ENCODE measurements at regions not wholly inside any gene's neighbourhood (a gene's known extent, or its start where the extent isn't known, plus 50 kb on each side); places are given as distances from the start of the nearest gene placed in this dataset.
"Not testable (repeated sequence)": the region's sequence is repeated elsewhere in the genome, so short reads cannot be mapped to it uniquely, and the experiment has no call there.

DNA sequence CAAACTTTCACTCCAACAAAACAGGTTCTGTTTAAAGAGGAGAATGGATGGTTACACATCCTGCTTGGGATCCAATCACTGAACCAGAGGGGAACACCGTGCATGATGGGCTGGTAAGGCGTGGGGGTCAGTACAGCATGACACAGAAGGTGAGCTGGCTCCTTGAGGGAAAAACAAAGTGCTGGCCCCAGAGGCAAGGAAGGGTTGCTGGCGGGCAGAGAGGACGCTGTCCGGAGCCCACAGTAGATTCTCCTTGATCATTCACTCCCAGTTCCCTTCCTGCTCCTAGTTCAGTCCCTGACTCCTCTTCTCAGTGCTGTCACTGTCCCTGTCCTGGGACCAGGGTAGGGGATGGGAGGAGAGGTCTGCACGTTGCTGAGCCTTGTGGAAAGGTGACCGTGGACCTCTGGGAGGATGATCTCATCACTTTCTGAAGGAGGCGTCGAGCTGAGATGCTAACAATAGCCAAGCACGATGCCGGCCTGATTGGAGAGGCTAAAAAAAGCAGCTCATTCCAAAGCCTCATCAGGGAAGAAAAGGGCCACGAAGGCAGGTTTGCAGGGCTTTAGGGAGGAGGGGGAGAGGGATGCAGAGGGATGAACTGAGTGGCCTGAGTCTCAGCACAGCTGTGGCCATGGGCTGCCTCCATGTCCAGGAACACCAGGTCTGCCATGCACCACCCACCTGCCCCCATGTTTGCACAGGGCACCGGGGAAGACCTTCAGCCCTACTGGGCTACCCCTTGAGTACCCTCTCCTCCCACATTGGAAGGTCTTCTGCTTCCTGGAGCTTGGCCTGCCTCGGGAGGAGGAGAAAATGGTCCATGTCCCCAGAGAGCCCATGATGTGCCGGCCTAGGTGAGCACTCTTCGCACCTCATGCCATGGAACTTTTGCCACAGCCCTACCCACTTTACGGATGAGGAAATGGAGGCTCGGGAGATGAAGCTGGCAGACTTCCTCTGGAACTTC, 72.7 kb upstream of the RTL6 start:
- ATAC-seq, result no peak
- TF ChIP-seq OSR1 (CRISPR knock-in tag; IDR thresholded peaks at IDR 0.05) (no peak), ZFP3 (CRISPR knock-in tag; IDR thresholded peaks at IDR 0.05) (no peak), CSRNP3 (CRISPR knock-in tag; IDR thresholded peaks at IDR 0.05) (no peak), PPARA (CRISPR knock-in tag; IDR thresholded peaks at IDR 0.05; ENCODE audit: borderline replicate concordance) (no peak), ZFP30 (CRISPR knock-in tag; IDR thresholded peaks at IDR 0.05) (no peak), ARNTL (CRISPR knock-in tag; IDR thresholded peaks at IDR 0.05; ENCODE audit: borderline replicate concordance, low read depth) (no peak), ZNF70 (CRISPR knock-in tag; IDR thresholded peaks at IDR 0.05) (no peak), BACH2 (CRISPR knock-in tag; IDR thresholded peaks at IDR 0.05; ENCODE audit: borderline replicate concordance) (no peak), SNAI2 (CRISPR knock-in tag; IDR thresholded peaks at IDR 0.05) (no peak), ISL1 (CRISPR knock-in tag; IDR thresholded peaks at IDR 0.05) (no peak), TCF4 (CRISPR knock-in tag; IDR thresholded peaks at IDR 0.05; ENCODE audit: borderline replicate concordance) (no peak), RARB (CRISPR knock-in tag; IDR thresholded peaks at IDR 0.05) (no peak), TOX (CRISPR knock-in tag; IDR thresholded peaks at IDR 0.05; ENCODE audit: borderline replicate concordance) (no peak), ZNF565 (CRISPR knock-in tag; conservative IDR thresholded peaks at IDR 0.05; ENCODE audit: low read depth) (no peak), ZNF8 (CRISPR knock-in tag; IDR thresholded peaks at IDR 0.05) (no peak), GLIS3 (CRISPR knock-in tag; IDR thresholded peaks at IDR 0.05) (no peak), ESRRG (CRISPR knock-in tag; IDR thresholded peaks at IDR 0.05) (no peak), CSDC2 (CRISPR knock-in tag; IDR thresholded peaks at IDR 0.05) (no peak)
- TF ChIP-seq, protein P1, sequence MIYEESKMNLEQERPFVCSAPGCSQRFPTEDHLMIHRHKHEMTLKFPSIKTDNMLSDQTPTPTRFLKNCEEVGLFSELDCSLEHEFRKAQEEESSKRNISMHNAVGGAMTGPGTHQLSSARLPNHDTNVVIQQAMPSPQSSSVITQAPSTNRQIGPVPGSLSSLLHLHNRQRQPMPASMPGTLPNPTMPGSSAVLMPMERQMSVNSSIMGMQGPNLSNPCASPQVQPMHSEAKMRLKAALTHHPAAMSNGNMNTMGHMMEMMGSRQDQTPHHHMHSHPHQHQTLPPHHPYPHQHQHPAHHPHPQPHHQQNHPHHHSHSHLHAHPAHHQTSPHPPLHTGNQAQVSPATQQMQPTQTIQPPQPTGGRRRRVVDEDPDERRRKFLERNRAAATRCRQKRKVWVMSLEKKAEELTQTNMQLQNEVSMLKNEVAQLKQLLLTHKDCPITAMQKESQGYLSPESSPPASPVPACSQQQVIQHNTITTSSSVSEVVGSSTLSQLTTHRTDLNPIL (CRISPR knock-in tag; IDR thresholded peaks at IDR 0.05; ENCODE audit: low read depth), result no peak

GRCh38 chr22:44569561-44569991, 71.5 kb upstream of the RTL6 start:
- no peak for ATAC-seq
- no peak for TF ChIP-seq ISL1 (CRISPR knock-in tag; IDR thresholded peaks at IDR 0.05)
- TF ChIP-seq ARNTL (CRISPR knock-in tag; IDR thresholded peaks at IDR 0.05; ENCODE audit: borderline replicate concordance, low read depth), result no peak
- no peak for TF ChIP-seq ZFP30 (CRISPR knock-in tag; IDR thresholded peaks at IDR 0.05)
- no peak for TF ChIP-seq PATZ1 (CRISPR knock-in tag; IDR thresholded peaks at IDR 0.05; ENCODE audit: borderline replicate concordance)
- TF ChIP-seq BACH2 (CRISPR knock-in tag; IDR thresholded peaks at IDR 0.05; ENCODE audit: borderline replicate concordance), result no peak
- TF ChIP-seq ZNF565 (CRISPR knock-in tag; conservative IDR thresholded peaks at IDR 0.05; ENCODE audit: low read depth), result no peak

- TF ChIP-seq SNAI2 (CRISPR knock-in tag; IDR thresholded peaks at IDR 0.05), result no peak
- no peak for TF ChIP-seq POU6F1 (CRISPR knock-in tag; IDR thresholded peaks at IDR 0.05; ENCODE audit: borderline replicate concordance, low read depth)
- TF ChIP-seq PPARA (CRISPR knock-in tag; IDR thresholded peaks at IDR 0.05; ENCODE audit: borderline replicate concordance), result no peak
- no peak for TF ChIP-seq ZFP30 (CRISPR knock-in tag; IDR thresholded peaks at IDR 0.05)
- TF ChIP-seq, protein P1 (CRISPR knock-in tag; IDR thresholded peaks at IDR 0.05; ENCODE audit: low read depth), result no peak
- TF ChIP-seq ISL1 (CRISPR knock-in tag; IDR thresholded peaks at IDR 0.05), result no peak
- no peak for TF ChIP-seq ARNTL (CRISPR knock-in tag; IDR thresholded peaks at IDR 0.05; ENCODE audit: borderline replicate concordance, low read depth)
- TF ChIP-seq CSRNP3 (CRISPR knock-in tag; IDR thresholded peaks at IDR 0.05), result no peak
- no peak for TF ChIP-seq OSR1 (CRISPR knock-in tag; IDR thresholded peaks at IDR 0.05)
- TF ChIP-seq PATZ1 (CRISPR knock-in tag; IDR thresholded peaks at IDR 0.05; ENCODE audit: borderline replicate concordance), result no peak
- TF ChIP-seq TOX (CRISPR knock-in tag; IDR thresholded peaks at IDR 0.05; ENCODE audit: borderline replicate concordance), result no peak
- TF ChIP-seq CSDC2 (CRISPR knock-in tag; IDR thresholded peaks at IDR 0.05), result no peak
- no peak for ATAC-seq
Observed at GRCh38 chr22:44567846-44568493, 69.9 kb upstream of the RTL6 start.

DNA sequence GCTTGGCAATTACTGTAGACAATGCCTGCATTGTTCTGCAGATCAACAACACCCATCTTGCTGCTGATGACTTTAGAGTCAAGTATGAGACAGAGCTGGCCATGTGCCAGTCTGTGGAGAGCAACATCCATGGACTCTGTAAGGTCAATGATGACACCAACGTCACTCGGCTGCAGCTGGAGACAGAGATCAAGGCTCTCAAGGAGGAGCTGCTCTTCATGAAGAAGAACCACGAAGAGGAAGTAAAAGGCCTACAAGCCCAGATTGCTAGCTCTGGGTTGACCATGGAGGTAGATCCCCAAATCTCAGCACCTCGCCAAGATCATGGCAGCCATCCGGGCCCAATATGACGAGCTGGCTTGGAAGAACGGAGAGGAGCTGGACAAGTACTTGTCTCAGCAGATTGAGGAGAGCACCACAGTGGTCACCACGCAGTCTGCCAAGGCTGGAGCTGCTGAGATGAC, 69.4 kb upstream of the RTL6 start:
- not testable (repeated sequence) for ATAC-seq
